ENCODE measurements at regions not wholly inside any gene's neighbourhood (a gene's known extent, or its start where the extent isn't known, plus 50 kb on each side); places are given as distances from the start of the nearest gene placed in this dataset.
"Not testable (repeated sequence)": the region's sequence is repeated elsewhere in the genome, so short reads cannot be mapped to it uniquely, and the experiment has no call there.

DNA sequence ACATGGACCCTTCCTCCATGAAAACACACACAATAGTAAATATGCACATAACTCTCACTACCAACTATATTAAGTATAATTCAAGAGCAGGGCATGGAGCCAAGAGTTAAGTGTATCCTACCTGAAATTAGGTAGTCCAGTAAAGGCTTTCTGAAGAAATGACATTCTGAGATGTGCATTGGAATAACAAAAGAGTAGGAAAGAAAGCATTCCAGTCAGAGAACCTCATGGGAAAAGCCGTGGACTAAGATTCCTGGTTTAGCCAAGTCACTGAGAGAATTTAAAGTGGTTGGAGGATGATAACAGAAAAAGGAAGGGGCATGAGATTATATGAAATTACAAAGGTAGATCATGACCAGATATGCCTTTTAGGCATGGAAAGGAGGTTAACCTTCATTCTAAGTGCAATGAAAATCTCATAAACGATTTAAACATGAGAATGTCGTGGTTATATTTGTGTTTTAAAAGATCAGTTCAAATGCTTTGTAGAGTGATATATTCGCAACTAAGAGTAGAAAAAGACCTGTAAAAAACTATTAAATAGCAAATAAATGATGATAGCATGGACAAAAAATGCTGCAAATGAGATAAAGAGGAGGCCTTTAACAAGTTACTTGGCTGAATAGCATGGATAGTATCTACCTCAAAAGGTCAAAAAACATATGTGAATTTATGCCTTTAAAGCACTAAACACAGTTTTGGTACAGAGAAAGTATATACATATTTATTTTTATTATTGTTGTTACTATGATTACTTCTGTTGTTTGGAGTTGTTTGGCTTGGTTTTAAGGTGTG is 767.4 kb upstream of the GHITM start:
- no peak for DNase-seq

DNA sequence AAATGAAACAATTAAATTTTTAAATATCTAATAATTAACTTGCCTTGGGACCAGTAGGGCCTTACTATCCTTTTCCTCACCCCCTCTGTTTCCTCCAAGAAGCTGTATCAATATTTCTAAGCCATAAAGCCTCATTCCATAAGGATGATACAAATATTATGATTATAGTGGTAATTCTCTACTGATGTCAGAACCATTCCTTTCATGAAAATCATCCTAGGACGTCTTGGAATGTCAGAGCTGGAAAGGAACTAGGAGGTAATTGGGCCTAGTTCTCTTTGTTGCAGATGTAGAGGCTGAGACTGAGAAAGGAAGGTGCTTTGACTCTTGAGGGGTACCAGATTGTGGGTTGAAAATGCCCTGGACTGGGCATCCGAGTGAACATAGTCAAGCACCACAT is 766.7 kb upstream of the GHITM start:
- no peak for DNase-seq

DNA sequence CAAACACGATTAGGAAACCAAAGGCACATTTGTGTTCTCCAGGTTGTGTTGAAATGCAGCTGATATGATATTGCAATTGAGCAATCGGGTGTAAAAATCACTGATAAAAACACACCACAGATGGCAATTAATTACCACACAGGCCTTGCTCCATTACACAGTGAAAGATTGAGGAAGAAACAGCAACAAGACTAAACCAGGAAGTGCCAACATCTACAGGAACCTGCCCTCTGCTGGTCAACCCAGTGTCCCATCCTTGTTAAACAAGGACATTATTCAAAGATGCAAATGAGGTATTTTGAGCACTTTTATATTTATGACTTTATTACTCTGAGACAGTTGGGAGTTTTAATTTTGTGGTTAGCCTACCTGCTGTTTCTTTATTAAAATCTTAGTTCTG is 765.6 kb upstream of the GHITM start:
- DNase-seq: no peak

DNA sequence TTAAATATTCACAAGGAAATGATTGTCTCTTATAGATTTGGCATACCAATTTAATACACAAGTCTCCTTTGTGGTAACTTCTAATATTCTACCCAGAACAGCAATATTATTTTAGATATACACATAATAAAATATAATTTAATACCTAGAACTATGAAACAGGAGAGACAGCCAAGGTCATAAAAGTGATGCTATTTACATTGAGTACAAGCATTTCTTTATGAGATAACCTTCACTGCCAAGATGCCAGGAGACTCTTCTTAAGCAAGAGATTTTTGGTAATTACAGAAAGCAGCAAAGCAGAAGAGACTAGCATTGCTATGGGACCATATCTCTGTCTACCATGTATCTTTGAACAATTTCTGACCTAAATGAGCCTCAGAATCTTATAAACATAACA is 764.6 kb upstream of the GHITM start:
- no peak for DNase-seq

DNA sequence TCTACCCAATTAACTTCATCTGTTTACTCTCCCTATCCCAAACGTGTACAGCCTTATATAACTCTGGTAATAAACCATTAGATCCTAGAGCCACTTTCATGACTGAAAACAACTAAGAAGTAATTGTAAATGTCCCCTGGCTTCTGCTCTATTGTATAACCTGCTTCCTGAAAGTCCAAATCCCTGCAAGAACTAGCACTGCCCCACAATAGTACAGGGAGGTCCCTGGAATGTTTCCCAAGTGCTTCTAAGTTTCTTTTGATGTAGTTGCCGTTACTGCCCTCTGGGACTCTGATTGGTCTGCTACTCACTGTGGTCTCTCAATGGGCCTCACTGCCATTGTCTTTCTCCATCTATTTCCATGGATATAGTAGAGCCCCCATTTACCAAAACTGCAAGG is 764.0 kb upstream of the GHITM start:
- no peak for DNase-seq

DNA sequence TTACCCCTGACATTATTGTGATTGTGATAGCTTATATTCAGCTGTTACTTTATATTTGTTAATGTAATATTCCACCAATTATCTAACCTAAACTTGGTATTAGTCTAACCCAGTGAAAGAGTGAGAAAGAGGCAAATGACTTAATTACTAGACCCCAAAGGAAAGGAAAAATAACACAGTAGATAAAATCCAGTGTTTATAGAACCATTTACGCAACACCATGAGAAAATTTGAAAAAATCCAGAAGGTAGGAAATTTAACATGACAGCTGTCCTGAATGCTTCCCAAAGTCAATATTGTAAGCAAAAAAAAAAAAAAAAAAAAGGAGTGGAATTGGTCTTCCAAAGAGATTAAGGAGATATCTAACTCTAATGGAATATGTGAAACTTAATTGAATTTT is 741.5 kb upstream of the GHITM start:
- DNase-seq: no peak

DNA sequence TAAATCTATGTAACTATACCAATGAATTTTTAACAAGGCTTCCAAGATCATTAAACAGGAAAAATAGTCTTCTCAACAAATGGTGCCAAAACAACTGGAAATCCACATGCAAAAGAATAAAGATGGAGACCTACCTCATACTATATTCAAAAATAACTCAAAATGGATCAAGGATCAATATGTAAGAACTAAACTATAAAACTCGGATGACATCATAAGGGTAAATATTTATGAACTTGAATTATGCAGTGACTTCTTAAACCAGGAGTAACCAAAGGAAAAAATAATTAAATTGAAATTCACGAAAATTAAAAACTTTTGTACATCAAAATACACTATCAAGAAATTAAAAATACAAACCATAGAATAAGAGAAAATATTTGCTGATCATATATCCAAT is 728.7 kb upstream of the GHITM start:
- DNase-seq: no peak

DNA sequence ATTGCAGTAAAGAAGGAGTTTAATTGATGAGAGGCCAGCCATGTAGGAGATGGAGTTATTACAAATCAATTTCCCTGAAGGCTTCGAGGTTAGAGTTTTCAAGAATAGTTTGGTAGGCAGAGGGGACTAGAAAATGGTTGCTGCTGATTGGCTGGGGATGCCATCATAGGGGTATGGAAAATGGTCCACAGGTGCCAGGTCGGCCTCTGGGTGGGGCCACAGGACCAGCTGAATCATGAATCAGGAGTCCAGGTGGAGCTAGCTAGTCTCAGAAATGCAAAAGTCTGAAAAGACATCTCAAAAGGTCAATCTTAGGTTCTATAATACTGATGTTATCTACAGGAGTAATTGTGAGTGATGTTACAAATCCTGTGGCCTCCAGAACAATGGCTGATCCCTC is 714.0 kb upstream of the GHITM start:
- DNase-seq: no peak

DNA sequence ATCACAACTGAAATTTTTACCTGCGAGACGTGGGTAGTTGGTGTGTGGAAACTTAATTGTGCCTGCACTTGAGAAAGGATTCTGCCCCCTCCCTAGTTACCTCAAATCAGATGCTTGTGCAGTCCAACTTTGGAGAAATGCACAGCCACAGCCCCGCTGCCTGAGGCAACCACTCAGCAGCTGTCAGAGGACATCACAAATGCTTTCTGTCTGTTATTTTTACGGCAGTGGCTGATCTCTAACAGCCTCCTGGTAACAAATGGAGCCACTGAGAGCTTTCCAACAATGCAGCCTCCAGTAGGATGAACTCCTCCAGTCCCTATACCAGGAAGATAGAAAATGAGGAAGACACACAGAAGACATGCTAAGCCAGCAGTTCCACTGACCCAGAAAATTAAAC is 712.2 kb upstream of the GHITM start:
- DNase-seq: no peak

DNA sequence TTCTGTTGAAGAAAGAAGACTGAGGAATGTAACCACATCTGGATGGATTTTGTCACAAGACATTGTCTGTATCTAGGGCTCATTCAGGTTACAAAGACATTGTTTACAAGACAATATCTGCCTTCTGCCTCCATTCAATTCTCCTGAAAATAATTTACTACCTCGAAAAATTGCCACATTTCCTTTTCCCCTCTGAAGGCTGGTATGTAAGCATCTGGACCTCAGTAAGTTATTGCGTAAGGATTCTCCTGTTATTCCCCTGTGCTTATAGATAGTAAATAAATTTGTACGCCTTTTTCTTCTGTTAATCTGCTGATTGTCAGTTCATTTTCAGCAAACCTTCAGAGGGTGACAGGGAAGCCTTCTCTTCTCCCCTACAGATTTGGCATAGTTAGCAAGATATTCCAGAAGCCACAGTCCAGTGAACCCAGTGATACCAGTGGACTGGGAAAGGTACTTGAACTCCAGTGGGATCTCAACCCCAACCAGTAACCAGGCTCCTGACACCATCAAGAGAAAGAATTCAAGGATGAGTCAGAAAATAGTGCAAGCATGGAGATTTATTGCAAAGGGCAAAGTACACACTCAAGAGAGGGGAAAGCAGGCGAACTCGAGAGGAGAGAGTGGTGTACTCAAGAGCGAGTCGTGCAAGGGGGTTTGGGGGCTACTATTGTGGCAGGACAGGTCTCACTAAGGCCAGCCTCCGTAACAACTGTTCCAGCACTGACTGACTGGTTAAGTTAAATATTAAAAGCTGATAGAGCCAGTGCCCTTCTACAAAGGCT is 706.9 kb upstream of the GHITM start:
- no peak for DNase-seq

DNA sequence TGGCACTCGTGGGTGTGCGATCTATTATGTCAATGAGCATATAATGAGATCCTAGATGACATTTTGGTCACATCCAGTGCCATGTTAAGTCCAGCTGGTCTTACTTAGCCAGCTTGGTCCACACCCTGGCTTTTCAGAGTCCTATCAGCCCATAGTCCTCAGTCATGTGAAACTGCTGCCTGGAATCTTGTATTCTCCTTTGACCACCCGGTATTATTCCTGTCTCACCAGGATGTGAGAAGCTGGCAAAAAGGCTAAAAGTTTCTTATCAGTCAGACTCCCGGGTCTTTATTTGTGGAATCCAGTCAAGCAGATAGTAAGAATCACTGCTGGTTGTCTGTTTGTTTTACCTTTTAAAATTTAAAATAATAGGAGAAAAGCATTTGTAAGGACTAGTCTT is 705.6 kb upstream of the GHITM start:
- DNase-seq: no peak

DNA sequence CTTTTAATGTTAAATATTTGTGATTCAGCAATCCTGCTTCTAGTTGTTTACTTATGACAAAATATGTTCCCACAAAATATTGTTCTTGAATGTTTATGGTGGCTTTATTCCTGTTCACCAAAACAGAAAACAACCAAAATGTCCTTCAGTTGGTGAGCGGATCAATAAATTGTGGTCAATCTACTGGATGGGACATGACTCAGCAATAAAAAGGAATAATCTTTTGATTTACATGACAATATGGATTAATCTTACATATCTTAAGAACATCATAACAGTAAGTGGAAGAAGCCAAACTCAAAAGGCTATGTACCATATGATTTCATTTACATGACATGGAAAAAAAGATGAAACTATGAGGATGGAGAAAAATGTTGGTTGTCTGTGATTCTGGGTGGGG is 691.3 kb upstream of the GHITM start:
- DNase-seq: no peak

DNA sequence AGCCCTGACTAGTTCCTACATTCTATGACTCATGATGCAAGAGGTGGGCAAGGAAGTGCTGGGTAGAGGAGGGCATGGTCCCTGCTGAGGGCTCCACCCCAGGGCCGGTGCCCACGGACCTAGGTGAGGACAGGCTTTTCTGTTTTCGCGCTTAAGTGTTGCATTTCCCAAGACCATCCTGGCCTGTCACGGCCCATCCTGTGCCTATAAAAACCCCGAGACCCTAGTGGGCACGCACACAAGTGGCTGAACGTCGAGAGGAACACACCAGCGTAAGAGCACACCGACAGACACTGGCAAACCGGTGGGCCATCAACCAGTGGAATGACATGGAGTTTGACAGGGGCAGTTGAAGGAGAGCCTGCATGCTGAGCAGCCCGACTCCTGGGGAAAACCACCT is 680.7 kb upstream of the GHITM start:
- DNase-seq: no peak

DNA sequence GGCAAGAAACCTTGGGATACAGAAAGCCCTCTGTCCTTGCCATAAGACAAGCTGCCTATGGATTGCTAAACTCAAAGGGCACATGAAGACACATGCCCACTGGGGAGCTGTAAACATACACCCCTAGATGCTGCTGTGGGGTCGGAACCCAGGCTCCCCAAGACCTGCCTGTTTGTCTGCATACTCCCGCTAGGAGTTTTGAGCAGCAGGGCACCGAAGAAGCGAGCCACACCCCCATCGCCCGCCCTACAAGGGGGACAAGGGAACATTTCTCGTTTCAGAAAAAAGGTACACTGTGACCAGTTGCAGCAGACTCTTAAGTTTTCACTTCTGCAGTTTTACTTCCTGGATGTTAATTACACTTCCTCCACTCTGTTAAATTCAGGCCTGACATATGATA is 680.2 kb upstream of the GHITM start:
- DNase-seq: no peak

DNA sequence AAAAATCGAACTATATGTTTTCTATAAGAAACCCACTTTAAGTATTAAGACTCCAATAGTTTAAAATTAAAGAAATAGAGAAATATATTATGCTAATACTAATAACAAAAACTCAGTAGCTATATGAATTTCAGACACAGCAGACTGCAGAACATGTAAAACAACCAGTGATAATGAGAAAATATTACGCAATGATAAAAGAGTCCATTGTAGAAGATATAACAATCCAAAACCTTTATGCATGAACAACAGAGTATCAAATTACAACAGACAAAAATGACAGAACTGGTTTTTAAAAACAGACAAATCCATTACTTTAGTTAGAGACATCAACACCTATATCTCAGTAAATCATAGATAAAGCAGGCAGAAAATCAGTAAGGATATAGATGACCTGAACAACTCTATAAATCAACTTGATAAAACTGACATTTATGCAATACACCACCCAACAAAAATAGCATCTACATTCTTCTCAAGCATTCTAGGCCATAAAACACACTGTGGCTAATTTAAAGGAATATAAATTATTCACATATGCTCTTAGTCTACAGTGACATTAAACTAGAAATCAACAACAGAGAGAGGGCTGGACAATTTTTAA is 669.5 kb upstream of the GHITM start:
- DNase-seq: no peak

DNA sequence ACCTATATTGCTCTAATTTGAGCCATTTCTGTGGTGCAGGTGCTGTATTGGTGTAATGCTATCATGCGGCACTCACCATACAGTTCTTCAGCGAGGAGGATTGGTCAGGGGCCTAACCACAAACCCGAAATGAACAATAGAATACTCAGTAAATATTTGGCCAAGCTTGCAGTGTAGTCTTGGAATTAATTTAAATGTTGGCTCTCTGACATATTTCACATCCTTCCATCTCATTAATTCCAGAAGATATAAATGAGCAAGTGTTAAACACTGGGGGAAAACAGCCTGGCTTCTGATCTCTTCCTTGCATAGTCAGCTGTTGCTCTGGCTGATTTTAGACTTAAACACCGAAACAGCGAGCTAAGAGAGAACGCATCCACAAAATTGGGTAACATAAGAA is 663.1 kb upstream of the GHITM start:
- no peak for DNase-seq

DNA sequence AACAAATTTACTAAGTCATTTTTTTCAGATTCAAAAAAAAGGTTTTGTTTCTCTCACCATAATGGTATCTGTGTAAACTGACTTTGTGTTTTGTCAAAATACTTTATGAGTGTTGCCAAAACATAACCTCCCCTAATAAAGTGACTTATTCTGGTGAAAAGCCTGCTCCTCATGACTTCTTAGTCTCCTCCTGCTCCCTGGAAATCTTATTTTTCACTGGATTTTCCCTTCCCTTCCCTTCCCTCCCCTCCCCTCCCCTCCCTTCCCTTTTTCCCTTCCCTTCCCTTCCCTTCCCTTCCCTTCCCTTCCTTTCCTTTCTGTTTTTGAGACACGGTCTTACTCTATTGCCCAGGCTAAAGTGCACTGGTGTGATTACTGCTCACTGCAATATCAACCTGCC is 650.1 kb upstream of the GHITM start:
- no peak for DNase-seq

DNA sequence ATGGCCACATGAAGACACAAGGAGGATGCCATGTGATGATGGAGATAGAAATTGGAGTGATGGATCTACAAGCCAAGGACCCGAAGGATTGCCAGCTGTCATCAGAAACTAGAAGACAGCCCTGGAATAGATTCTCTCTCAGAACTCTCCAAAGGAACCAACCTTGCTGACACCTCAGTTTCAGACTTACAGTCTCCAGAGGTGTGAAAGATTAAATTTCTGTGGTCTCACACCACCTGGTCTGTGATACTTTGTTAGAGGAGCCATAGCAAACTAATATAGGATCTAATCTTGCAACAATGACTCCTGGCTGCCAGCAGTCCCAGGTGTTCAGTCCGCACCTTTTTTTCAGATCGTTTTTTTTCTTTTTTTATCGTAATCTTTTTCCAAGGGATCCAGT is 647.3 kb upstream of the GHITM start:
- no peak for DNase-seq

DNA sequence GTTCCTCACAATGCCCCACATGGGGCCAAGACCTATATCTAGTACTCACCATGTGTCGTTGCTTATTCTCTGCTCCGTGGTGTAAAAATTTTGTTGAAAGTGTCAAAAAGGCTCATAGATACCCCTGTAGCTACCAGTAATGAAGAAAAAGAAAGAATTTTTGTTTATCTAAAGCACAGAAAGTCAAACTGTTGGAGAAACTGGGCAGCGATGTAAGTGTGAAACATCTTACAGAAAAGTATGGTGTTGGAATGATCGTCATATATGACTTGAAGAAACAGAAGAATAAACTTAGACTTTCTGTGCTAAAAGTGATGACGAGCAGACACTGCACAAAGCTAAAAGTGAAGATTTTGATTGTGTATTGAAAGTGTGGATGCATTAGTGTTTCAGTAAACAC is 626.6 kb upstream of the GHITM start:
- DNase-seq: no peak

DNA sequence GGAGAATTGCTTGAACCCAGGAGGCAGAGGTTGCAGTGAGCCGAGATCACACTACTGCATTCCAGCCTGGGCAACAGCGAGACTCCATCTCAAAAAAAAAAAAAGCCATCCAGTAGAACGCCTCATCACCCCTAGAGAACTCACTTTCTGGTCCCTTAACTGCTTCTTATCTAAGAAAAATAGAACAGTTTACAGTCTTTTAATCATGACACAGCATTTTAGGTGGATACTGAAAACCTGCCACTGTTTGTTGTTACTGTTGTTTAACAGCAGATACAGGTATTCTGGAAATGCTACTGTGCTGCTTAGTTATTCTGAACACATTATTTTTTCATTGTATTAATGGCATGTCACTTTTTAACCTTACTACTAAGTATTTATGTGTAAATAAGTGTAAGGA is 624.3 kb upstream of the GHITM start:
- DNase-seq: no peak

DNA sequence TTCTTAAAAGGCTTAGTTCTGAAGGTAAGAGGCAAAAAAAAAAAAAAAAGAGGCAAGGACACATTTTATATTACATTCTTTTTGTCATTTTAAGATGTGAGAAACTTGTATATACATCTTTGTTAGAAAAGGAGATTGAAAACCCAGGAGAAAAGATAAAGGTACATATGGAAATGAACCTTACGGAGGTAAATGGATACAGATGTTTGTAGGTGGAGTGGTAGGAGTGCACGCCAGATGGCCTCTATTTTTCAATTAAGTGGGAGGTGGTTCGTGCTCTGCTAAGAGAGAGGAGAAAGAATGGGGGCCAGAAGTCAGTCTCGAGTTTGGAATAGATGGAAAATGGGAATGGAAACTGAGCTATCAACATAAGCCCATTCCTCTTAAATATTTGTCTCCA is 622.5 kb upstream of the GHITM start:
- no peak for DNase-seq

DNA sequence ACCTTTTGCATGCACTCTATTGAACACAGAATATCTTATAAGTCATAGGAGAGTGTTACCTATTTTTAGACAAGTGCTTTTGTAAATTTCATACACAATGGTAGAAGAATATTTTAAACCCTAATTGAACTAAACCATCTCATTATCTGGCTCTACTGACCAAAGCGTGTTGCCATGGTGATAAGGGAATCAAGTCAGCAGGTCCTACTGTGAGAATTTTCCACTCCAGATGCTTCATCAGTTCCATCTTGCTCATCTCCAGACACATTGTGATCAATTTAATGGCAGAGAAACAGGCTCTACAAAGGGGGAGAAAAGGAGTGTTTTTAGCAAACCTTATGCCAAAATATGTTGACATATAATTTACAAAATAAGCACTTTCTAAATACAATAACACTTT is 621.9 kb upstream of the GHITM start:
- DNase-seq: no peak

DNA sequence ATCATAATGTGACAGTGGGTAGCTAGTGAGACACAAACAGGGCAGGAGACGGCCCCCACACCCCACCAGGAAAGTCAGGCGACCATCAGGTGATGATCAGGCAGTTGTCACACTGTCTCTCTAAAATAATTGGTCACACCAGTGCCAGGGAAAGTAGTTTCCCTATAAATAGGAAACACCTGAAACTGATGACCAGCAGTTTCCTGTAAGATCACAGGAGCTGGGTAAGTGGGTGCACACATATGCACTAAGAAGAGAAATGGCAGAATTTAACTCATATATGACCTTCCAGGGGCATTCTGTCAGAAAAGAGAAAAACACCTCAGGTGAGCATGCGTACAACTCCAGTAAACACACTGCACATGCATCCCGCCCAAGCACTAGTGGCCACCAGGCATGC is 620.5 kb upstream of the GHITM start:
- DNase-seq: no peak

DNA sequence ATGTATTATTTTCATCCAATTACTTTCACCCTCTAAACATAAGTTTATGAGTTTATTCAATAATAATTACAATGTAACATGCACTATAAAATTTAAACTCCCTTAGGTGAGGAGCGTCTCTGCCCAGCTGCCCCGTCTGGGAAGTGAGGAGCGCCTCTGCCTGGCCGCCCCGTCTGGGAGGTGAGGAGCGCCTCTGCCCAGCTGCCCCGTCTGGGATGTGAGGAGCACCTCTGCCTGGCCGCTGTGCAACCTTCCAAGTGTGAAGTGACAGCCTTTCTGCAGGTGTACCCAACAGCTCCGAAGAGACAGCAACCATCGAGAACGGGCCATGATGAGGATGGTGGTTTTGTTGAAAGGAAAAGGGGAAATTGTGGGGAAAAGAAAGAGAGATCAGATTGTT is 618.9 kb upstream of the GHITM start:
- not testable (repeated sequence) for DNase-seq
